ENCODE measurements at regions not wholly inside any gene's neighbourhood (a gene's known extent, or its start where the extent isn't known, plus 50 kb on each side); places are given as distances from the start of the nearest gene placed in this dataset.

DNA sequence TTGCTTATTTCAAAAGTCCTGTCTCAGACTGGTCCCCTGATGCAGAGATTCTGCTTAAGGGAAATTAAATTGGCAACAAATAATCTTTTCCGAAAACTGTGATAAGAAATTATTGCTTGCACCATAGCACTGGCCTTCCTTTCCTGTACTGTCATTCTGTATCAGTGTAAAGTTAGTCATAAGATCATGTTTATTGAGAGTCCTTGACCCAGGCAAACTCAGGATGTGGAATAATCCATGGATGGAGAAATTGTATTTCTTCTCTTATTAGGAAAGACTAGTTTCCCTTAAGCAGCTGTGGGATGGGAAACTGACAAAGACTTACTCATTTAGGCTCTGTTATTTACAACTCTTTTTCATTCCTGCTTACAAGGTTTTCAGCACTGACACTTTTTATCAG lies 83.0 kb upstream of the RANBP6 start (continued):
- TF ChIP-seq RAD21 (IDR thresholded peaks at IDR 0.05 in 1 of 2, conservative IDR thresholded peaks at IDR 0.05 in 1 of 2; ENCODE audit: low read depth in 2 of 2, low read length in 2 of 2), result no peak

Measured in H1 (cell line).